Sigmoid colon (tissue), 6 donors: ENCODE measurements at regions not wholly inside any gene's neighbourhood (a gene's known extent, or its start where the extent isn't known, plus 50 kb on each side); places are given as distances from the start of the nearest gene placed in this dataset.
"Not testable (repeated sequence)": the region's sequence is repeated elsewhere in the genome, so short reads cannot be mapped to it uniquely, and the experiment has no call there.

Experiments used
- DNase-seq: peaks from one replicate; pipeline ENCODE4 v3.0.0-alpha.2; 2019
- H3K27ac ChIP-seq, 4 donors: fragments of 200-600 bp; sonication (generic); one replicate each; pipeline ENCODE4 v1.5.1; 2016 to 2019; ENCODE audit warnings: mild to moderate bottlenecking in 1 of 4
- H3K27me3 ChIP-seq, 3 donors: fragments of 200-600 bp; sonication (generic); one replicate each; pipeline ENCODE4 v1.5.1; 2019; ENCODE audit warnings: mild to moderate bottlenecking in 1 of 3
- H3K36me3 ChIP-seq, 4 donors: fragments of 200-600 bp; sonication (generic); one replicate each; pipeline ENCODE4 v1.5.1; 2016 to 2019
- H3K4me1 ChIP-seq, 4 donors: fragments of 200-600 bp; sonication (generic); one replicate each; pipeline ENCODE4 v1.5.1; 2017 to 2019
- H3K4me3 ChIP-seq, 4 donors: fragments of 200-600 bp; sonication (generic); one replicate each; pipeline ENCODE4 v1.5.1; 2017 to 2019; ENCODE audit warnings: mild to moderate bottlenecking in 2 of 4, moderate library complexity in 1 of 4
- H3K9me3 ChIP-seq, 4 donors: fragments of 200-600 bp in 3 of 4; sonication (generic) in 3 of 4; one replicate each; pipeline versions ENCODE4 v1.5.1 to v1.6.1; 2013 to 2019
- POLR2AphosphoS5 ChIP-seq, 4 donors: sonication (generic); formaldehyde crosslinking; IDR thresholded peaks; one replicate each; pipeline ENCODE4 v1.6.1; 2017; ENCODE audit warnings: antibody characterized with exemption in 4 of 4
- WGBS, 2 donors: extraction: QIAGEN DNeasy Blood & Tissue Kit; methylation state at CpG; one replicate each; pipeline ENCODE4 v1.1.7; 2013; 5-methylcytosine and 5-hydroxymethylcytosine counted together
- intact Hi-C: fragments of 100-400 bp; cut with DNase I; formaldehyde crosslinking; loops from one replicate; pipeline ENCODE4 v1.15.1; 2023
- donor health status: healthy with polysubstance abuse.
- donor health status: healthy.

GRCh38 chr7:76912011-76912814, 119.9 kb downstream of the SPDYE17 start:
- peak in 1 of 4 donors; percentile 6 for TF ChIP-seq POLR2AphosphoS5 (IDR thresholded peaks at IDR 0.05)
- H3K9me3 ChIP-seq, H3K27me3 ChIP-seq, intact Hi-C loops, DNase-seq, H3K36me3 ChIP-seq: not testable (repeated sequence)
- Histone ChIP-seq H3K4me3 (peak overlapping the region in 2 of 4 donors; percentile 5 to 18), H3K4me1 (peaks cover 0 to 21% (median 3%) of the 10 kb centered on the region in 4 donors), H3K27ac (peak overlapping the region; percentile 17 to 51 (median 44))
- WGBS, 2 donors, result 44 to 50% methylated on average over 4 of the region's 4 CpGs

- H3K9me3 ChIP-seq, intact Hi-C loops, H3K27me3 ChIP-seq, H3K27ac ChIP-seq, H3K4me1 ChIP-seq, DNase-seq, H3K36me3 ChIP-seq, H3K4me3 ChIP-seq: not testable (repeated sequence)
- no CpG with 5 or more reads among the region's 1 CpG for WGBS, 2 donors
These were observed 127.5 kb downstream of the SPDYE17 start for GRCh38 chr7:76904688-76905087.

- intact Hi-C loops, H3K4me1 ChIP-seq, H3K4me3 ChIP-seq: not testable (repeated sequence)
These were observed 130.0 kb downstream of the SPDYE17 start for GRCh38 chr7:76901944-76902710.

GRCh38 chr7:76898807-76899206, 133.4 kb downstream of the SPDYE17 start:
- H3K27me3 ChIP-seq, intact Hi-C loops, H3K4me1 ChIP-seq, H3K9me3 ChIP-seq, DNase-seq, H3K27ac ChIP-seq, H3K4me3 ChIP-seq, H3K36me3 ChIP-seq: not testable (repeated sequence)
- WGBS, 2 donors, result 93 to 97% methylated on average over 5 of the region's 5 CpGs

More at GRCh38 chr7:76901944-76902710, 130.0 kb downstream of the SPDYE17 start:
- H3K36me3 ChIP-seq, H3K9me3 ChIP-seq, H3K27me3 ChIP-seq, H3K27ac ChIP-seq, DNase-seq: not testable (repeated sequence)
- WGBS, 2 donors, result 84 to 88% methylated on average over 6 of the region's 6 CpGs

- intact Hi-C loops, H3K4me1 ChIP-seq, H3K27ac ChIP-seq, DNase-seq, H3K27me3 ChIP-seq, H3K36me3 ChIP-seq, H3K9me3 ChIP-seq, H3K4me3 ChIP-seq: not testable (repeated sequence)
- 36 to 58% methylated on average over 2 of the region's 2 CpGs for WGBS, 2 donors
These were observed 135.2 kb downstream of the SPDYE17 start for GRCh38 chr7:76897007-76897406.

- H3K27ac ChIP-seq, H3K4me3 ChIP-seq, H3K27me3 ChIP-seq, DNase-seq, intact Hi-C loops, H3K36me3 ChIP-seq, H3K9me3 ChIP-seq, H3K4me1 ChIP-seq: not testable (repeated sequence)
- WGBS, 2 donors, result 47 to 73% methylated on average over 4 of the region's 4 CpGs
These were observed 136.5 kb downstream of the SPDYE17 start for GRCh38 chr7:76895696-76896095.

GRCh38 chr7:76891771-76892170, 140.4 kb downstream of the SPDYE17 start:
- H3K4me3 ChIP-seq, intact Hi-C loops, H3K4me1 ChIP-seq, DNase-seq, H3K9me3 ChIP-seq, H3K27ac ChIP-seq, H3K27me3 ChIP-seq, H3K36me3 ChIP-seq: not testable (repeated sequence)
- WGBS, 2 donors, result 84 to 89% methylated on average over 1 of the region's 1 CpG

GRCh38 chr7:76879733-76880288, 152.3 kb downstream of the SPDYE17 start:
- H3K9me3 ChIP-seq, H3K27me3 ChIP-seq, H3K36me3 ChIP-seq, H3K27ac ChIP-seq, intact Hi-C loops, H3K4me1 ChIP-seq, H3K4me3 ChIP-seq, DNase-seq: not testable (repeated sequence)
- 83 to 91% methylated on average over 6 to 7 of the region's 7 CpGs for WGBS, 2 donors

- H3K9me3 ChIP-seq, intact Hi-C loops, H3K27ac ChIP-seq, DNase-seq, H3K27me3 ChIP-seq, H3K36me3 ChIP-seq, H3K4me3 ChIP-seq, H3K4me1 ChIP-seq: not testable (repeated sequence)
These were observed 156.4 kb downstream of the SPDYE17 start for GRCh38 chr7:76875760-76876159.

GRCh38 chr7:76870504-76870808, 161.7 kb downstream of the SPDYE17 start:
- H3K27ac ChIP-seq, H3K9me3 ChIP-seq, intact Hi-C loops, H3K27me3 ChIP-seq, DNase-seq, H3K4me3 ChIP-seq, H3K36me3 ChIP-seq, H3K4me1 ChIP-seq: not testable (repeated sequence)
- 39 to 72% methylated on average over 1 of the region's 1 CpG for WGBS, 2 donors

- H3K9me3 ChIP-seq, H3K4me3 ChIP-seq, H3K36me3 ChIP-seq, H3K4me1 ChIP-seq, DNase-seq, intact Hi-C loops, H3K27me3 ChIP-seq, H3K27ac ChIP-seq: not testable (repeated sequence)
- WGBS, 2 donors, result 75 to 89% methylated on average over 3 to 4 of the region's 4 CpGs
These were observed 164.7 kb downstream of the SPDYE17 start for GRCh38 chr7:76867364-76867889.

GRCh38 chr7:76863150-76863773, 168.9 kb downstream of the SPDYE17 start:
- H3K27ac ChIP-seq, H3K4me3 ChIP-seq, H3K4me1 ChIP-seq, H3K27me3 ChIP-seq, DNase-seq, H3K36me3 ChIP-seq, intact Hi-C loops, H3K9me3 ChIP-seq: not testable (repeated sequence)
- WGBS, 2 donors, result 15 to 59% methylated on average over 1 of the region's 5 CpGs
